ENCODE measurements at regions not wholly inside any gene's neighbourhood (a gene's known extent, or its start where the extent isn't known, plus 50 kb on each side); places are given as distances from the start of the nearest gene placed in this dataset.
"Not testable (repeated sequence)": the region's sequence is repeated elsewhere in the genome, so short reads cannot be mapped to it uniquely, and the experiment has no call there.

- DNase-seq (ENCODE audit: low spot score): no peak
These were observed 1204.1 kb upstream of the AUTS2 start for GRCh38 chr7:68394131-68394530.

- no peak for DNase-seq (ENCODE audit: low spot score)
These were observed 1198.2 kb upstream of the AUTS2 start for GRCh38 chr7:68399991-68400590.

GRCh38 chr7:68400783-68401182, 1197.5 kb upstream of the AUTS2 start:
- DNase-seq (ENCODE audit: low spot score): no peak

- no peak for DNase-seq (ENCODE audit: low spot score)
These were observed 1197.0 kb upstream of the AUTS2 start for GRCh38 chr7:68401313-68401712.

GRCh38 chr7:68406480-68406879, 1191.8 kb upstream of the AUTS2 start:
- DNase-seq (ENCODE audit: low spot score): no peak

GRCh38 chr7:68407460-68407859, 1190.8 kb upstream of the AUTS2 start:
- DNase-seq (ENCODE audit: low spot score): no peak

GRCh38 chr7:68408873-68409272, 1189.4 kb upstream of the AUTS2 start:
- DNase-seq (ENCODE audit: low spot score): no peak

GRCh38 chr7:68409851-68410250, 1188.4 kb upstream of the AUTS2 start:
- no peak for DNase-seq (ENCODE audit: low spot score)

GRCh38 chr7:68410693-68411092, 1187.6 kb upstream of the AUTS2 start:
- not testable (repeated sequence) for DNase-seq (ENCODE audit: low spot score)

GRCh38 chr7:68411742-68412141, 1186.5 kb upstream of the AUTS2 start:
- DNase-seq (ENCODE audit: low spot score): no peak

GRCh38 chr7:68414631-68415425, 1183.4 kb upstream of the AUTS2 start:
- DNase-seq (ENCODE audit: low spot score): peak; percentile 58

- no peak for DNase-seq (ENCODE audit: low spot score)
These were observed 1181.3 kb upstream of the AUTS2 start for GRCh38 chr7:68417002-68417401.

GRCh38 chr7:68417659-68418058, 1180.6 kb upstream of the AUTS2 start:
- peak; percentile 16 for DNase-seq (ENCODE audit: low spot score)

GRCh38 chr7:68420342-68421192, 1177.7 kb upstream of the AUTS2 start:
- DNase-seq (ENCODE audit: low spot score): no peak

GRCh38 chr7:68421712-68422111, 1176.6 kb upstream of the AUTS2 start:
- DNase-seq (ENCODE audit: low spot score): no peak

- no peak for DNase-seq (ENCODE audit: low spot score)
These were observed 1176.0 kb upstream of the AUTS2 start for GRCh38 chr7:68422281-68422680.

GRCh38 chr7:68423356-68423755, 1174.9 kb upstream of the AUTS2 start:
- DNase-seq (ENCODE audit: low spot score): no peak

- DNase-seq (ENCODE audit: low spot score): no peak
These were observed 1173.5 kb upstream of the AUTS2 start for GRCh38 chr7:68424658-68425297.

- no peak for DNase-seq (ENCODE audit: low spot score)
These were observed 1172.9 kb upstream of the AUTS2 start for GRCh38 chr7:68425377-68425776.

GRCh38 chr7:68429411-68430117, 1168.7 kb upstream of the AUTS2 start:
- no peak for DNase-seq (ENCODE audit: low spot score)

GRCh38 chr7:68432585-68432984, 1165.7 kb upstream of the AUTS2 start:
- DNase-seq (ENCODE audit: low spot score): no peak

All from COLO829 (cell line).